SK-N-MC (cell line): ENCODE measurements at regions not wholly inside any gene's neighbourhood (a gene's known extent, or its start where the extent isn't known, plus 50 kb on each side); places are given as distances from the start of the nearest gene placed in this dataset.

Source experiments
- EZH2 ChIP-seq: fragments of 200-600 bp; sonication (generic); IDR thresholded peaks from one replicate; pipeline ENCODE4 v1.6.1; 2017; ENCODE audit warnings: antibody characterized with exemption
- FOXP2 ChIP-seq: optimal IDR thresholded peaks from 2 replicates; pipeline ENCODE3; 2011; ENCODE audit warnings: mild to moderate bottlenecking, moderate library complexity; ENCODE audit not compliant: insufficient read depth; ENCODE audit errors: extremely low read length, control extremely low read depth
- POLR2AphosphoS5 ChIP-seq: IDR thresholded peaks from 2 replicates; pipeline ENCODE4 v1.6.1; 2012; ENCODE audit warnings: mild to moderate bottlenecking, low read depth, low read length, borderline replicate concordance

GRCh38 chr4:30028826-30029225 lies 691.3 kb upstream of the PCDH7 start:
- TF ChIP-seq EZH2 (no peak), POLR2AphosphoS5 (no peak), FOXP2 (no peak)
